Cardiac fibroblast (primary cell): ENCODE measurements at regions not wholly inside any gene's neighbourhood (a gene's known extent, or its start where the extent isn't known, plus 50 kb on each side); places are given as distances from the start of the nearest gene placed in this dataset.
"Not testable (repeated sequence)": the region's sequence is repeated elsewhere in the genome, so short reads cannot be mapped to it uniquely, and the experiment has no call there.

Experiments
- DNase-seq, 2 donors: peaks; one replicate each; pipeline versions ENCODE4 v3.0.0 to v3.0.0-alpha.2; 2010; ENCODE audit warnings: low read depth in 2 of 2
- H3K4me3 ChIP-seq, 2 donors: replicated peaks in 1 of 2; 1 replicate in 1 of 2; 2 replicates in 1 of 2; pipeline ENCODE4 v1.5.1; 2011; ENCODE audit warnings: low read depth in 2 of 2, low read length in 2 of 2, mild to moderate bottlenecking in 2 of 2, moderate library complexity in 1 of 2
- CTCF ChIP-seq: IDR thresholded peaks from one replicate; pipeline ENCODE4 v1.5.1; 2011; ENCODE audit warnings: low read depth, mild to moderate bottlenecking, low read length, inconsistent platforms

- DNase-seq: no peak
- no peak for TF ChIP-seq CTCF
Measured at GRCh38 chr1:37176269-37176668, 142.0 kb upstream of the GRIK3 start.

GRCh38 chr1:37177230-37177864 lies 143.0 kb upstream of the GRIK3 start:
- peak; percentile 2 to 9 for DNase-seq
- TF ChIP-seq CTCF: no peak
- no peak overlapping the region for H3K4me3 ChIP-seq

More at GRCh38 chr1:37176269-37176668, 142.0 kb upstream of the GRIK3 start:
- H3K4me3 ChIP-seq: no peak overlapping the region

- H3K4me3 ChIP-seq: no peak overlapping the region
- no peak for DNase-seq
- TF ChIP-seq CTCF: no peak
Measured at GRCh38 chr1:37181425-37181824, 147.1 kb upstream of the GRIK3 start.

GRCh38 chr1:37184789-37185188 lies 150.5 kb upstream of the GRIK3 start:
- DNase-seq: no peak
- no peak for TF ChIP-seq CTCF
- H3K4me3 ChIP-seq: no peak overlapping the region

- no peak for DNase-seq
- no peak overlapping the region for H3K4me3 ChIP-seq
- TF ChIP-seq CTCF: no peak
Measured at GRCh38 chr1:37186246-37186756, 152.0 kb upstream of the GRIK3 start.

- no peak overlapping the region for H3K4me3 ChIP-seq
- no peak for DNase-seq
- no peak for TF ChIP-seq CTCF
Measured at GRCh38 chr1:37189111-37189510, 154.8 kb upstream of the GRIK3 start.

GRCh38 chr1:37197411-37197810 lies 163.1 kb upstream of the GRIK3 start:
- DNase-seq: no peak
- TF ChIP-seq CTCF: no peak

GRCh38 chr1:37214305-37214704 lies 180.0 kb upstream of the GRIK3 start:
- H3K4me3 ChIP-seq, DNase-seq: not testable (repeated sequence)

More at GRCh38 chr1:37197411-37197810, 163.1 kb upstream of the GRIK3 start:
- H3K4me3 ChIP-seq: no peak overlapping the region
